Calu3 (cell line): ENCODE measurements at regions not wholly inside any gene's neighbourhood (a gene's known extent, or its start where the extent isn't known, plus 50 kb on each side); places are given as distances from the start of the nearest gene placed in this dataset.

ENCODE experiments used
- BruUV-seq: library from RNA; stranded (reverse); fragments of 400-500 nt; replicated peaks from 2 replicates; lab custom pipeline; 2021; lab: Mats Ljungman, UMichigan
- CTCF ChIA-PET: fragments of 300-600 bp; sonication (Branson Sonifier 250); formaldehyde crosslinking; loops from one replicate; lab custom pipeline; 2022; ENCODE audit warnings: antibody characterized with exemption; lab: Charles Lee
- DNase-seq: peaks from one replicate; pipeline ENCODE4 v3.0.0; 2022
- H3K27ac Mint-ChIP-seq: one replicate; pipeline ENCODE4 v1.8.0; 2022; ENCODE audit warnings: mixed read lengths; ENCODE audit not compliant: unreplicated experiment
- H3K27me3 Mint-ChIP-seq: one replicate; pipeline ENCODE4 v1.8.0; 2022; ENCODE audit warnings: mixed read lengths; ENCODE audit not compliant: unreplicated experiment
- H3K36me3 Mint-ChIP-seq: one replicate; pipeline ENCODE4 v1.8.0; 2022; ENCODE audit warnings: mild to moderate bottlenecking, moderate library complexity, mixed read lengths; ENCODE audit not compliant: insufficient read depth, unreplicated experiment
- H3K4me1 Mint-ChIP-seq: one replicate; pipeline ENCODE4 v1.8.0; 2022; ENCODE audit warnings: mild to moderate bottlenecking, low read depth, mixed read lengths; ENCODE audit not compliant: unreplicated experiment
- H3K4me3 Mint-ChIP-seq: one replicate; pipeline ENCODE4 v1.8.0; 2022; ENCODE audit warnings: mild to moderate bottlenecking, low read depth, moderate library complexity, mixed read lengths; ENCODE audit not compliant: unreplicated experiment
- H3K9me3 Mint-ChIP-seq: one replicate; pipeline ENCODE4 v1.8.0; 2022; ENCODE audit warnings: low read depth, mixed read lengths; ENCODE audit not compliant: unreplicated experiment
- CTCF ChIP-seq: fragments of 200-600 bp; IDR thresholded peaks from one replicate; pipeline ENCODE4 v1.8.0; 2022; ENCODE audit warnings: antibody characterized with exemption; ENCODE audit not compliant: unreplicated experiment
- intact Hi-C: fragments of 100-400 bp; cut with micrococcal nuclease; formaldehyde crosslinking; loops from one replicate; pipeline ENCODE4 v1.10.0; 2022; ENCODE audit not compliant: unreplicated experiment

- no TSS peak for BruUV-seq
- Mint-ChIP-seq H3K27me3 (no peaks in the 10 kb centered on the region), H3K9me3 (no peaks in the 10 kb centered on the region), H3K4me3 (no peak overlapping the region), H3K4me1 (no peaks in the 10 kb centered on the region), H3K27ac (no peak overlapping the region), H3K36me3 (no peaks in the 10 kb centered on the region)
- intact Hi-C loops = no loop called here
- CTCF ChIA-PET = interaction anchor here (0.6 kb wide), 2 partner anchors 171 to 396 kb away, joined by 3 to 6 read pairs; no protein-coding TSS in a partner anchor
- TF ChIP-seq CTCF = no peak
- no peak for DNase-seq
These were observed 55.4 kb upstream of the RELL1 start for GRCh38 chr4:37741564-37741963.

GRCh38 chr4:37740546-37740945 is 54.4 kb upstream of the RELL1 start:
- H3K36me3 Mint-ChIP-seq = no peaks in the 10 kb centered on the region
- no peak for TF ChIP-seq CTCF
- CTCF ChIA-PET = no interaction called here
- BruUV-seq = no TSS peak
- H3K27ac Mint-ChIP-seq = no peak overlapping the region
- no peaks in the 10 kb centered on the region for H3K4me1 Mint-ChIP-seq
- H3K27me3 Mint-ChIP-seq = no peaks in the 10 kb centered on the region
- no peak overlapping the region for H3K4me3 Mint-ChIP-seq
- DNase-seq = no peak
- H3K9me3 Mint-ChIP-seq = no peaks in the 10 kb centered on the region
- intact Hi-C loops = no loop called here

- CTCF ChIA-PET = no interaction called here
- intact Hi-C loops = no loop called here
- no peaks in the 10 kb centered on the region for H3K27me3 Mint-ChIP-seq
- H3K4me1 Mint-ChIP-seq = no peaks in the 10 kb centered on the region
- BruUV-seq = no TSS peak
- H3K36me3 Mint-ChIP-seq = no peaks in the 10 kb centered on the region
- H3K27ac Mint-ChIP-seq = no peak overlapping the region
- TF ChIP-seq CTCF = no peak
- no peak overlapping the region for H3K4me3 Mint-ChIP-seq
- DNase-seq = no peak
- H3K9me3 Mint-ChIP-seq = no peaks in the 10 kb centered on the region
These were observed 51.3 kb upstream of the RELL1 start for GRCh38 chr4:37737466-37737865.
